ENCODE measurements at regions not wholly inside any gene's neighbourhood (a gene's known extent, or its start where the extent isn't known, plus 50 kb on each side); places are given as distances from the start of the nearest gene placed in this dataset.

DNA sequence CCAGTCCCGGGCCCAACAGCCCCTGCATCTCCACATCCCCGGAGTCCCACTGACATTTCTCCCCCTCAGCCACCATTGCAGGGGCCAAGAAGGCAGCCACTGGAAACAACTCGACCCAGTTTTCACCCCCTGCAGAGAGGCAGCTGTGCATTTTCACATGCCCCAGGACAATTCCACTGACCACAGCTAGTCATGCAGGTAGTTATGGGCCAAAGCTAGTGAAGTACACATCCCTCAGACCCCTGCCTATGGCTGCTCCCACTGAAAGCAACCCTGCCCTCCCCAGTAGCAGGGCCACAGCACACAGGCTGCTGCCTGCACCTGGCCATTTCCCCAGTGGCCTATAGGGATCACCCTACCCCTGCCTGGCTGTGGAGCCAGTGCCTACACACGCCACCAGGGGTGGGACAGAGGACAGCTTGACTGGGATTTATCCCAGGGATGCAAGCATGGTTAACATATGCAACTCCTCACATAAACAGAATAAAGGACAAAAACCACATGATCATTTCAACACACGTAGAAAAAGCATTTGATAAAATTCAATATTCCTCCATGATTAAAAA is 154.0 kb downstream of the NDUFA12 start:
- H3K36me3 ChIP-seq: no peaks in the 10 kb centered on the region
- intact Hi-C loops (cut with DNase I): no loop called here
- no peaks in the 10 kb centered on the region for H3K4me1 ChIP-seq
- 78 to 95% methylated on average over 4 to 5 of the region's 5 CpGs for WGBS, 2 donors
- H3K9me3 ChIP-seq: no peaks in the 10 kb centered on the region
- TF ChIP-seq, protein P1, sequence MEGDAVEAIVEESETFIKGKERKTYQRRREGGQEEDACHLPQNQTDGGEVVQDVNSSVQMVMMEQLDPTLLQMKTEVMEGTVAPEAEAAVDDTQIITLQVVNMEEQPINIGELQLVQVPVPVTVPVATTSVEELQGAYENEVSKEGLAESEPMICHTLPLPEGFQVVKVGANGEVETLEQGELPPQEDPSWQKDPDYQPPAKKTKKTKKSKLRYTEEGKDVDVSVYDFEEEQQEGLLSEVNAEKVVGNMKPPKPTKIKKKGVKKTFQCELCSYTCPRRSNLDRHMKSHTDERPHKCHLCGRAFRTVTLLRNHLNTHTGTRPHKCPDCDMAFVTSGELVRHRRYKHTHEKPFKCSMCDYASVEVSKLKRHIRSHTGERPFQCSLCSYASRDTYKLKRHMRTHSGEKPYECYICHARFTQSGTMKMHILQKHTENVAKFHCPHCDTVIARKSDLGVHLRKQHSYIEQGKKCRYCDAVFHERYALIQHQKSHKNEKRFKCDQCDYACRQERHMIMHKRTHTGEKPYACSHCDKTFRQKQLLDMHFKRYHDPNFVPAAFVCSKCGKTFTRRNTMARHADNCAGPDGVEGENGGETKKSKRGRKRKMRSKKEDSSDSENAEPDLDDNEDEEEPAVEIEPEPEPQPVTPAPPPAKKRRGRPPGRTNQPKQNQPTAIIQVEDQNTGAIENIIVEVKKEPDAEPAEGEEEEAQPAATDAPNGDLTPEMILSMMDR (IDR thresholded peaks at IDR 0.05): no peak
- no peak for TF ChIP-seq POLR2A (IDR thresholded peaks at IDR 0.05)
- H3K27me3 ChIP-seq: no peaks in the 10 kb centered on the region
- DNase-seq: no peak
- H3K4me3 ChIP-seq (replicated peaks in 1 of 3): no peak overlapping the region
- H3K27ac ChIP-seq: no peak overlapping the region

DNA sequence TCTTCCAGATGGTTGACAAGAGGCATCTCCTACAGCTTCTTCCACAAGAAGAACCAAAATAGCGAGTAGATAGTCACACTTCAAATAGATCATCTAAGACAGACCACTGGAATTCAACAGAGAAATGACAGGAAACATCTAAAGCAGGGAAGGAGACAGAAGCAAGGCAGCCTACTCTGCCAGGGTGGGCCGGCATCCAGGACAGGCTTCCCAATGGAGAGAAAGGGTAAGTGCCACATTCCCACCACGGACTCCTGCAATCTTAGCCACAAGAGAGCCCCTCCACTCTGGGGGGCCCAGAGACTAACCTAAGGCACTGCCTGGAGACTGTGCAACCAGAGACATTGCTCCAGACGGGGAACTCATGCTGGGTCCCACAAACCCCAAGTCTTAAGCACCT is 154.5 kb downstream of the NDUFA12 start:
- H3K4me1 ChIP-seq: no peaks in the 10 kb centered on the region
- no peak for DNase-seq
- WGBS, 2 donors: 85 to 94% methylated on average over 4 of the region's 4 CpGs
- no peaks in the 10 kb centered on the region for H3K9me3 ChIP-seq
- H3K27me3 ChIP-seq: no peaks in the 10 kb centered on the region
- intact Hi-C loops (cut with DNase I): no loop called here
- TF ChIP-seq, protein P1 (IDR thresholded peaks at IDR 0.05): no peak
- no peak overlapping the region for H3K4me3 ChIP-seq (replicated peaks in 1 of 3)
- H3K27ac ChIP-seq: no peak overlapping the region
- H3K36me3 ChIP-seq: no peaks in the 10 kb centered on the region

DNA sequence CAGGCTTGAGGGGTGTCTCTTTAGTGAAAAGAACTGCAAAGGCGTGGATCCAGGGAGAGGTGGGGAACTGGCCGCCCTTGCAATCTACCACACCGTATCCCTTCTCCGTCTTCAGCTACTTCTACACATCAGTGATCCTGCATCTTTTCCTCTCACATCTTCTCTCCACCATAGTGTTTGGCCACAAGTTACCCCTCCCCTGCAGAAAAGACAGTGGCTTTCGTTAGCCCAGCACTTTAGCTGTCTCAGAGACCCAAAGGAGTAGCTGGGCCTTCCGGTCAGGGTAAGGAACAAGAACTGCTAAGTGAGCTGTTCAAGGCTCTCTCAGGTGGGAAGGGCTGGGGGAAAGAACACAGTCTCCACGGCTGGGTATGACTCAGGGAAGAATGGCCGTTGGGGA is 158.4 kb downstream of the NDUFA12 start:
- H3K4me3 ChIP-seq (replicated peaks in 1 of 3): no peak overlapping the region
- DNase-seq: no peak

DNA sequence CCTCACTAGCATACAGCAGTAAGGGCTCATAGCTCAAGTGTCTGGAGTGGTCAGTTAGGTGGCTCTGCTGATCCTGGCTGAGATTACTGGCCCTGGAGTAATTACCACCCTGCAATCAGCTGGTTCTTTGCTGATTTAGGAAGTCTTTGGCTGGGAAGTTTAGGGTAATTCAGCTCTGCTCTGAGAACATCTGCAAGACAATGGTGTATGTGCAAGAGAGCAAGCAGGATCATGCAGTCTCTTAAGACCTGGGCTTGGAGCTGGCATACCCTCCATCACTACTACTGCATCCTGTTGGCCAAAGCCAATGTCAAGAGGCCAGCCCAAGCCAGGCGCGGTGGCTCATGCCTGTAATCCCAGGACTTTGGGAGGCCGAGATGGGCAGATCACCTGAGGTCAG is 159.0 kb downstream of the NDUFA12 start:
- Histone ChIP-seq H3K27ac (no peak overlapping the region), H3K4me3 (replicated peaks in 1 of 3) (no peak overlapping the region), H3K36me3 (no peaks in the 10 kb centered on the region), H3K27me3 (no peaks in the 10 kb centered on the region), H3K9me3 (no peaks in the 10 kb centered on the region), H3K4me1 (no peaks in the 10 kb centered on the region)
- intact Hi-C loops (cut with DNase I): no loop called here
- 93 to 100% methylated on average over 3 of the region's 3 CpGs for WGBS, 2 donors
- TF ChIP-seq POLR2A (IDR thresholded peaks at IDR 0.05): no peak
- TF ChIP-seq, protein P1 (IDR thresholded peaks at IDR 0.05): no peak
- no peak for DNase-seq

More for the DNA sequence above, 158.4 kb downstream of the NDUFA12 start:
- Histone ChIP-seq H3K9me3 (no peaks in the 10 kb centered on the region), H3K27ac (no peak overlapping the region), H3K36me3 (no peaks in the 10 kb centered on the region), H3K27me3 (no peaks in the 10 kb centered on the region), H3K4me1 (no peaks in the 10 kb centered on the region)
- intact Hi-C loops (cut with DNase I): no loop called here
- TF ChIP-seq POLR2A (IDR thresholded peaks at IDR 0.05): no peak
- TF ChIP-seq, protein P1 (IDR thresholded peaks at IDR 0.05): no peak
- 88 to 91% methylated on average over 8 of the region's 8 CpGs for WGBS, 2 donors

DNA sequence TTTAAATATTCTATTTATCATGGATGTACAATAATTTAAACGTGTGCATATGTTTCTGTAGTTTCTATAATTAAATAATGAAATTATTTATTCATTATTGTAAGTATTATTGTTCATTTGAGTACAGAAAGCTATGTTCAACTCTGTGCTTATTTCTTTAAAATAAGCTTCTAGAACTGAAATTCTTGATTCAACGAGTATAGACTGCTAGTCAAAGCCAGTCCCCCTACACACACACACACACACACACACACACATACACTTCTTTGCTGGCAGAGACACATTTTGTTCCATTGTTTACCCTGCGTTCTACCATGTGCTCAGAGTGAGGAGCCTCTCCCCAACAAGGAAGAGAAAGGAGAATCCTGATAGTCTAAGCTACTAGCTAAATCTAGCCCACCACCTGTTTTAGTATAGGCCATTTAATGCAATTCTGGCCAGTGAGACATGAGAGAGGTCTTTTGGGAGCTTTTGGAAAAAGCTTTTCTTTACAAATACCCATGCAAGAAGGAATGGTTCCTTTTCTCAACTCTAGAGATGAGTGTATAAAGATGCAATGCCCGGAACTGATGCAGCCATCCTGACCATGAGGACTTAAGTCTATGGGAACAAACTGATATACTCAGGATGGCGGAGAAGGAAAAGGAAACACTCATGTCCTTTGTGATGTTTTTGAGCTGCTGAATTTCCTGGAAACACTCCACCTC is 161.4 kb downstream of the NDUFA12 start:
- no peak for TF ChIP-seq POLR2A (IDR thresholded peaks at IDR 0.05)
- TF ChIP-seq, protein P1 (IDR thresholded peaks at IDR 0.05): no peak
- Histone ChIP-seq H3K27me3 (no peaks in the 10 kb centered on the region), H3K36me3 (no peaks in the 10 kb centered on the region), H3K9me3 (no peaks in the 10 kb centered on the region), H3K4me3 (replicated peaks in 1 of 3) (no peak overlapping the region), H3K27ac (no peak overlapping the region), H3K4me1 (no peaks in the 10 kb centered on the region)
- intact Hi-C loops (cut with DNase I): no loop called here
- no peak for DNase-seq
- 72 to 80% methylated on average over 5 of the region's 5 CpGs for WGBS, 2 donors
